HL-60 (cell line): ENCODE measurements at regions not wholly inside any gene's neighbourhood (a gene's known extent, or its start where the extent isn't known, plus 50 kb on each side); places are given as distances from the start of the nearest gene placed in this dataset.

Experiments used
- POLR2AphosphoS5 ChIP-seq: IDR thresholded peaks from 2 replicates; pipeline ENCODE4 v1.6.1; 2012; ENCODE audit warnings: low read depth
- SPI1 ChIP-seq: IDR thresholded peaks from 2 replicates; pipeline ENCODE4 v1.6.1; 2012; ENCODE audit warnings: low read depth, mild to moderate bottlenecking, borderline replicate concordance
- TF ChIP-seq, protein P1 (sequence below): IDR thresholded peaks from one replicate; pipeline ENCODE4 v1.5.1; 2011; ENCODE audit warnings: low read length, control low read depth, inconsistent platforms; ENCODE audit not compliant: insufficient read depth

DNA sequence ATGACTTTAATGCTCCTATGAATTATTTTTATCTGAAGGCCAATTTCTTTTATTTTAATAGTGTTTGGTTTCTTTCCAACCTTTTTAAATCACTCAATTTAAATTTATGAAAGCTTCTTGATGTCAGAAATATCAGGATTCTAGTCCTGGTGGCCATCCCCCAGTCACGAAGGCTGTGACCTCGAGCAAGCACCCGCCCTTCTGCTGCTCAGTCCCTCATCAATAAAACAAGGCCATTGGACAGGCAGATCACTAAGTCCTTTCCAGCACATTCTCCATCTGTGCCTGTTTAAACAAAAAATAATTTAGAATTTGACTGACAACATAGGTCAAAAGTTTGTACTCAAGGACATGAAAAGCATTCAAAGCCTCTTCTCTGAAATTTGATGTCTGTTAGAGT, 483.6 kb upstream of the VRK2 start:
- TF ChIP-seq, protein P1, sequence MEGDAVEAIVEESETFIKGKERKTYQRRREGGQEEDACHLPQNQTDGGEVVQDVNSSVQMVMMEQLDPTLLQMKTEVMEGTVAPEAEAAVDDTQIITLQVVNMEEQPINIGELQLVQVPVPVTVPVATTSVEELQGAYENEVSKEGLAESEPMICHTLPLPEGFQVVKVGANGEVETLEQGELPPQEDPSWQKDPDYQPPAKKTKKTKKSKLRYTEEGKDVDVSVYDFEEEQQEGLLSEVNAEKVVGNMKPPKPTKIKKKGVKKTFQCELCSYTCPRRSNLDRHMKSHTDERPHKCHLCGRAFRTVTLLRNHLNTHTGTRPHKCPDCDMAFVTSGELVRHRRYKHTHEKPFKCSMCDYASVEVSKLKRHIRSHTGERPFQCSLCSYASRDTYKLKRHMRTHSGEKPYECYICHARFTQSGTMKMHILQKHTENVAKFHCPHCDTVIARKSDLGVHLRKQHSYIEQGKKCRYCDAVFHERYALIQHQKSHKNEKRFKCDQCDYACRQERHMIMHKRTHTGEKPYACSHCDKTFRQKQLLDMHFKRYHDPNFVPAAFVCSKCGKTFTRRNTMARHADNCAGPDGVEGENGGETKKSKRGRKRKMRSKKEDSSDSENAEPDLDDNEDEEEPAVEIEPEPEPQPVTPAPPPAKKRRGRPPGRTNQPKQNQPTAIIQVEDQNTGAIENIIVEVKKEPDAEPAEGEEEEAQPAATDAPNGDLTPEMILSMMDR = no peak
- no peak for TF ChIP-seq POLR2AphosphoS5
- TF ChIP-seq SPI1 = no peak
